Calu3 (cell line): ENCODE measurements at regions not wholly inside any gene's neighbourhood (a gene's known extent, or its start where the extent isn't known, plus 50 kb on each side); places are given as distances from the start of the nearest gene placed in this dataset.

Experiments used
- BruUV-seq: library from RNA; stranded (reverse); fragments of 400-500 nt; replicated peaks from 2 replicates; lab custom pipeline; 2021; lab: Mats Ljungman, UMichigan
- CTCF ChIA-PET: fragments of 300-600 bp; sonication (Branson Sonifier 250); formaldehyde crosslinking; loops from one replicate; lab custom pipeline; 2022; ENCODE audit warnings: antibody characterized with exemption; lab: Charles Lee
- DNase-seq: peaks from one replicate; pipeline ENCODE4 v3.0.0; 2022
- H3K27ac Mint-ChIP-seq: one replicate; pipeline ENCODE4 v1.8.0; 2022; ENCODE audit warnings: mixed read lengths; ENCODE audit not compliant: unreplicated experiment
- H3K27me3 Mint-ChIP-seq: one replicate; pipeline ENCODE4 v1.8.0; 2022; ENCODE audit warnings: mixed read lengths; ENCODE audit not compliant: unreplicated experiment
- H3K36me3 Mint-ChIP-seq: one replicate; pipeline ENCODE4 v1.8.0; 2022; ENCODE audit warnings: mild to moderate bottlenecking, moderate library complexity, mixed read lengths; ENCODE audit not compliant: insufficient read depth, unreplicated experiment
- H3K4me1 Mint-ChIP-seq: one replicate; pipeline ENCODE4 v1.8.0; 2022; ENCODE audit warnings: mild to moderate bottlenecking, low read depth, mixed read lengths; ENCODE audit not compliant: unreplicated experiment
- H3K4me3 Mint-ChIP-seq: one replicate; pipeline ENCODE4 v1.8.0; 2022; ENCODE audit warnings: mild to moderate bottlenecking, low read depth, moderate library complexity, mixed read lengths; ENCODE audit not compliant: unreplicated experiment
- H3K9me3 Mint-ChIP-seq: one replicate; pipeline ENCODE4 v1.8.0; 2022; ENCODE audit warnings: low read depth, mixed read lengths; ENCODE audit not compliant: unreplicated experiment
- intact Hi-C: fragments of 100-400 bp; cut with micrococcal nuclease; formaldehyde crosslinking; loops from one replicate; pipeline ENCODE4 v1.10.0; 2022; ENCODE audit not compliant: unreplicated experiment
- TF ChIP-seq, protein P1 (sequence below): fragments of 200-600 bp; IDR thresholded peaks from one replicate; pipeline ENCODE4 v1.8.0; 2022; ENCODE audit warnings: antibody characterized with exemption; ENCODE audit not compliant: unreplicated experiment

DNA sequence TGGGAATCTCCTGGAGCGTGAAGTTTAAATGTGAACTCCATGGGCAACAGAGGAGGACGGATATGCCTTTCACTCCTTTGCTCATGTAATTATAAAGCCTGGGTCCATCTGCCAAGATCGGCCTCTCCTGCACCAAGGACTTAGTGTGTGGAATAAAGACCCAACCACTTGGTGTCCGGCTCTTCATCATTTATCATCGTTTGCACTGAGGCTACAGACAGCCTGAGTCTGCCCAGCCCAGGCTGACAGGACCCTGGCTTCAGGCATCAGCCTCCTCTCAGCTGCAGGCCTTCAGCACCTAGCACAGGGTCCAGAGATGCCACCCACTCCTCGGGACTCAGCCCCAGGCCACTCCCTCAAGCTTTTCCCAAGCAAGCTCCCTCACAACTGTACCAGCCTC, 206.8 kb upstream of the IPO5 start:
- BruUV-seq = no TSS peak
- no peak overlapping the region for H3K4me3 Mint-ChIP-seq
- CTCF ChIA-PET = no interaction called here
- DNase-seq = no peak
- intact Hi-C loops = no loop called here
- peaks cover 13% of the 10 kb centered on the region for H3K27me3 Mint-ChIP-seq
- TF ChIP-seq, protein P1, sequence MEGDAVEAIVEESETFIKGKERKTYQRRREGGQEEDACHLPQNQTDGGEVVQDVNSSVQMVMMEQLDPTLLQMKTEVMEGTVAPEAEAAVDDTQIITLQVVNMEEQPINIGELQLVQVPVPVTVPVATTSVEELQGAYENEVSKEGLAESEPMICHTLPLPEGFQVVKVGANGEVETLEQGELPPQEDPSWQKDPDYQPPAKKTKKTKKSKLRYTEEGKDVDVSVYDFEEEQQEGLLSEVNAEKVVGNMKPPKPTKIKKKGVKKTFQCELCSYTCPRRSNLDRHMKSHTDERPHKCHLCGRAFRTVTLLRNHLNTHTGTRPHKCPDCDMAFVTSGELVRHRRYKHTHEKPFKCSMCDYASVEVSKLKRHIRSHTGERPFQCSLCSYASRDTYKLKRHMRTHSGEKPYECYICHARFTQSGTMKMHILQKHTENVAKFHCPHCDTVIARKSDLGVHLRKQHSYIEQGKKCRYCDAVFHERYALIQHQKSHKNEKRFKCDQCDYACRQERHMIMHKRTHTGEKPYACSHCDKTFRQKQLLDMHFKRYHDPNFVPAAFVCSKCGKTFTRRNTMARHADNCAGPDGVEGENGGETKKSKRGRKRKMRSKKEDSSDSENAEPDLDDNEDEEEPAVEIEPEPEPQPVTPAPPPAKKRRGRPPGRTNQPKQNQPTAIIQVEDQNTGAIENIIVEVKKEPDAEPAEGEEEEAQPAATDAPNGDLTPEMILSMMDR = no peak
- no peak overlapping the region for H3K27ac Mint-ChIP-seq
- no peaks in the 10 kb centered on the region for H3K4me1 Mint-ChIP-seq
- H3K36me3 Mint-ChIP-seq = no peaks in the 10 kb centered on the region
- no peaks in the 10 kb centered on the region for H3K9me3 Mint-ChIP-seq

DNA sequence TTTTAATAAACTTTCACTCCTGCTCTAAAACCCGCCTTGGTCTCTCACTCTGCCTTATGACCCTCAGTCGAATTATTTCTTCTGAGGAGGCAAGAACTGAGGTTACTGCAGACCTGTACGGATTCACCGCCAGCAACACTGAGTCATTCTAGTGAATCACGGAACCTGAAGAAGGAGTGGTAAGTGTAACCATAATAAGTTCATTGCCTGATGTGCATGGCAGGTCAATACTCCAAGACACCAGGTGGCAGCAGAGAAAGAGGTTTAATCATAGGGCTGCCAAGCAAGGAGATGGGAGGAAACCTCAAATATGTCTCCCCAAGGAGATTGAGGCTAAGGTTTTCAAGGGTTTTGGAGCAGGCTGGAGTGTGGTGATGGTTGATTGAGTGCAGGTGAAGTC, 204.3 kb upstream of the IPO5 start:
- DNase-seq = peak; percentile 1
- Mint-ChIP-seq H3K36me3 (no peaks in the 10 kb centered on the region), H3K27me3 (peaks cover 33% of the 10 kb centered on the region), H3K9me3 (no peaks in the 10 kb centered on the region), H3K4me1 (no peaks in the 10 kb centered on the region), H3K4me3 (no peak overlapping the region), H3K27ac (no peak overlapping the region)
- CTCF ChIA-PET = no interaction called here
- intact Hi-C loops = no loop called here
- TF ChIP-seq, protein P1 = no peak
- no TSS peak for BruUV-seq

- no peak overlapping the region for H3K27ac Mint-ChIP-seq
- H3K27me3 Mint-ChIP-seq = peaks cover 39% of the 10 kb centered on the region
- CTCF ChIA-PET = no interaction called here
- H3K4me1 Mint-ChIP-seq = no peaks in the 10 kb centered on the region
- intact Hi-C loops = no loop called here
- TF ChIP-seq, protein P1 = no peak
- BruUV-seq = no TSS peak
- H3K9me3 Mint-ChIP-seq = no peaks in the 10 kb centered on the region
- no peak for DNase-seq
- no peak overlapping the region for H3K4me3 Mint-ChIP-seq
- no peaks in the 10 kb centered on the region for H3K36me3 Mint-ChIP-seq
These were observed 202.0 kb upstream of the IPO5 start for GRCh38 chr13:97751477-97751876.

DNA sequence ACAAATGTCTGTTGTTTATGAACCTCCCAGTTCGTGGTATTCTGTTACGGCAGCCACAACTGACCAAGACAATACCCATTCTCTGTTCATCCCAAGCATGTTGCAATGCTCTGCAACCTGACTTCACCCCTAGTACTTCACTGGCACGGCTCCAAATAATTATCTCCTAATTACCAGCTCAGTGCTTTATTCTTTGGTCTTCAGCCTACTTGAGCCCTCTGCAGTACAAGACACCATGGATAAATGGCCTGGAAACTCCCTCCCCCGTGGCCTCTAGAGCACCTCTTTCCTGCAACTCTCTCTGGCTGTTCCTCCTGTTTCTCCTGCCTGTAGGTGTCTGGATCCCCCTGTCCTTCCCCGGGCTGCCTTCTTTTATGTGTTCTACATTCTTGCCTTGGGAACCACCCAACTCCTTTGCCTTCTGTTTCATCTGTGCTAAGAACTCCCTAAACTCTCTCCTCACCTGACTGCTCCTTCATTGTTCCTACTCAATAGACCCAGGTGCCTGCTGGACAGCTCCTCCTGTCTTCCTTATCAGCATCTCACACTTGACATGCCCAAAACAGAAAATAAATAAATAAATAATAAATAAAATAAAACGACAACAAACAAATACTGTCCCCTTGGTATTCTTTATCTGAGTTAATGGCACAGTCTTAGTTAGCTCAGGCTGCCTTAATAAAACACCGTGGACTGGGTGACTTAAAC, 200.4 kb upstream of the IPO5 start:
- Mint-ChIP-seq H3K4me3 (no peak overlapping the region), H3K36me3 (no peaks in the 10 kb centered on the region), H3K27me3 (peaks cover 53% of the 10 kb centered on the region), H3K27ac (no peak overlapping the region), H3K9me3 (no peaks in the 10 kb centered on the region), H3K4me1 (no peaks in the 10 kb centered on the region)
- TF ChIP-seq, protein P1 = no peak
- no peak for DNase-seq
- CTCF ChIA-PET = no interaction called here
- no TSS peak for BruUV-seq
- intact Hi-C loops = no loop called here
